Mesendoderm (in vitro differentiated cells): ENCODE measurements at regions not wholly inside any gene's neighbourhood (a gene's known extent, or its start where the extent isn't known, plus 50 kb on each side); places are given as distances from the start of the nearest gene placed in this dataset.

ENCODE experiments used
- DNase-seq: peaks from one replicate; pipeline ENCODE4 v3.0.0; 2013
- H2AK5ac ChIP-seq: 2 replicates; pipeline ENCODE4 v1.6.1; 2013; ENCODE audit warnings: low read length, inconsistent platforms
- H2BK120ac ChIP-seq: 2 replicates; pipeline ENCODE4 v1.6.1; 2013; ENCODE audit warnings: low read depth, mild to moderate bottlenecking, low read length, moderate library complexity, mixed read lengths
- H2BK15ac ChIP-seq: replicated peaks from 2 replicates; pipeline ENCODE4 v1.6.1; 2013; ENCODE audit warnings: low read depth, mild to moderate bottlenecking, moderate library complexity
- H2BK5ac ChIP-seq: 2 replicates; pipeline ENCODE4 v1.6.1; 2013; ENCODE audit warnings: low read length, inconsistent platforms
- H3K18ac ChIP-seq: 2 replicates; pipeline ENCODE4 v1.6.1; 2013; ENCODE audit warnings: mild to moderate bottlenecking, low read length, mixed read lengths
- H3K23ac ChIP-seq: one replicate; pipeline ENCODE4 v1.6.1; 2013; ENCODE audit warnings: low read length
- H3K27ac ChIP-seq: 2 replicates; pipeline ENCODE4 v1.5.1; 2013; ENCODE audit warnings: low read depth, mild to moderate bottlenecking, inconsistent platforms, low read length, moderate library complexity
- H3K27me3 ChIP-seq: 2 replicates; pipeline ENCODE4 v1.6.1; 2013; ENCODE audit warnings: low read length, control low read depth, mild to moderate bottlenecking, inconsistent platforms; ENCODE audit not compliant: insufficient read depth, poor library complexity
- H3K36me3 ChIP-seq: 2 replicates; pipeline ENCODE4 v1.6.1; 2013; ENCODE audit warnings: low read length, inconsistent platforms; ENCODE audit not compliant: control insufficient read depth, insufficient read depth
- H3K4ac ChIP-seq: one replicate; pipeline ENCODE4 v1.6.1; 2013; ENCODE audit warnings: low read depth, mild to moderate bottlenecking, low read length, moderate library complexity
- H3K4me1 ChIP-seq: 2 replicates; pipeline ENCODE4 v1.6.1; 2013; ENCODE audit warnings: low read depth, low read length, inconsistent platforms; ENCODE audit not compliant: control insufficient read depth
- H3K4me2 ChIP-seq: 2 replicates; pipeline ENCODE4 v1.6.1; 2013; ENCODE audit warnings: low read length
- H3K4me3 ChIP-seq: 2 replicates; pipeline ENCODE4 v1.5.1; 2013; ENCODE audit warnings: mild to moderate bottlenecking, low read length
- H3K56ac ChIP-seq: one replicate; pipeline ENCODE4 v1.6.1; 2013; ENCODE audit warnings: low read length
- H3K79me1 ChIP-seq: 2 replicates; pipeline ENCODE4 v1.6.1; 2013; ENCODE audit warnings: low read length, inconsistent platforms
- H3K79me2 ChIP-seq: 2 replicates; pipeline ENCODE4 v1.6.1; 2013; ENCODE audit warnings: mild to moderate bottlenecking, low read length; ENCODE audit not compliant: control insufficient read depth, insufficient read depth
- H3K9ac ChIP-seq: 2 replicates; pipeline ENCODE4 v1.6.1; 2013; ENCODE audit warnings: low read length, inconsistent platforms
- H4K5ac ChIP-seq: one replicate; pipeline ENCODE4 v1.6.1; 2013; ENCODE audit warnings: low read length
- H4K8ac ChIP-seq: one replicate; pipeline ENCODE4 v1.6.1; 2013; ENCODE audit warnings: low read depth, mild to moderate bottlenecking, control low read depth, low read length, moderate library complexity
- WGBS: extraction: QIAGEN DNeasy Blood & Tissue Kit; methylation state at CpG from one replicate; pipeline ENCODE4 v1.1.7; 2013; ENCODE audit warnings: low lambda C conversion rate, missing lambda C conversion rate; ENCODE audit not compliant: insufficient coverage; ENCODE audit errors: extremely low coverage; 5-methylcytosine and 5-hydroxymethylcytosine counted together

GRCh38 chr15:35596285-35596684 is 50.3 kb upstream of the DPH6 start:
- Histone ChIP-seq H2AK5ac (no peak overlapping the region), H3K79me1 (no peaks in the 10 kb centered on the region), H3K27me3 (no peaks in the 10 kb centered on the region), H3K9ac (no peak overlapping the region), H4K5ac (no peak overlapping the region), H3K4ac (no peak overlapping the region), H3K23ac (no peak overlapping the region), H3K18ac (no peak overlapping the region), H3K4me1 (no peaks in the 10 kb centered on the region), H3K27ac (no peak overlapping the region), H3K4me2 (no peak overlapping the region), H3K56ac (no peak overlapping the region), H4K8ac (no peak overlapping the region), H3K36me3 (no peaks in the 10 kb centered on the region), H2BK5ac (no peak overlapping the region), H3K79me2 (no peaks in the 10 kb centered on the region), H2BK120ac (no peak overlapping the region), H3K4me3 (no peak overlapping the region), H2BK15ac (no peak overlapping the region)
- DNase-seq, result no peak
- WGBS, result no CpG with 5 or more reads among the region's 1 CpG

DNA sequence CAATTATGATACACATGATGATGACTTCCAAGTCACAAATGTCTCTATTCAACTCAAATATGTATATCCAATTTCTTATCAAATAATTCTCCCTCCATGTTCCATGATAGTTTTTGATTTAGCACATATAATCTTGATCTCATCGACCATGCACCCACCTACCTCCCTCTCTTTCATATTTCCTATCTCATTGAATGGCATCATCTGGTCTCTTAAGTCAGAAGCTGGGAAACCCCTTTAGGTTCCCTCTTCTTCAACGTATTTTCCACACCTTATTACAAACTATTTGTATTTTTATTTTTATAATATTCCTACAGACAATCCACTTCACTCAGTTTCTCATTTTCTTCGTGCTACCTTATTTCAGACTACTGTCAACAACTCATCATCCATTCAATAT is 56.9 kb upstream of the DPH6 start:
- no peak overlapping the region for H3K23ac ChIP-seq
- no peak for DNase-seq
- no peaks in the 10 kb centered on the region for H3K79me1 ChIP-seq
- H2BK5ac ChIP-seq, result no peak overlapping the region
- H3K4ac ChIP-seq, result no peak overlapping the region
- no peak overlapping the region for H2AK5ac ChIP-seq
- H3K27me3 ChIP-seq, result no peaks in the 10 kb centered on the region
- no peak overlapping the region for H3K18ac ChIP-seq
- H3K79me2 ChIP-seq, result no peaks in the 10 kb centered on the region
- H3K36me3 ChIP-seq, result no peaks in the 10 kb centered on the region
- no peak overlapping the region for H3K4me3 ChIP-seq
- H3K9ac ChIP-seq, result no peak overlapping the region
- no peak overlapping the region for H2BK120ac ChIP-seq
- no peak overlapping the region for H3K56ac ChIP-seq
- no peak overlapping the region for H2BK15ac ChIP-seq
- H3K27ac ChIP-seq, result no peak overlapping the region
- no peaks in the 10 kb centered on the region for H3K4me1 ChIP-seq
- WGBS, result 100% methylated on average over 1 of the region's 3 CpGs
- no peak overlapping the region for H4K5ac ChIP-seq
- no peak overlapping the region for H3K4me2 ChIP-seq
- H4K8ac ChIP-seq, result no peak overlapping the region

GRCh38 chr15:35603301-35603700 is 57.3 kb upstream of the DPH6 start:
- Histone ChIP-seq H2BK15ac (no peak overlapping the region), H2BK5ac (no peak overlapping the region), H4K5ac (no peak overlapping the region), H3K4me2 (no peak overlapping the region), H3K36me3 (no peaks in the 10 kb centered on the region), H3K4me1 (no peaks in the 10 kb centered on the region), H3K27ac (no peak overlapping the region), H3K79me1 (no peaks in the 10 kb centered on the region), H3K56ac (no peak overlapping the region), H3K23ac (no peak overlapping the region), H3K18ac (no peak overlapping the region), H3K9ac (no peak overlapping the region), H2BK120ac (no peak overlapping the region), H3K79me2 (no peaks in the 10 kb centered on the region), H2AK5ac (no peak overlapping the region), H3K4ac (no peak overlapping the region), H3K4me3 (no peak overlapping the region), H4K8ac (no peak overlapping the region), H3K27me3 (no peaks in the 10 kb centered on the region)
- DNase-seq, result no peak
- WGBS, result no CpG with 5 or more reads among the region's 2 CpGs

DNA sequence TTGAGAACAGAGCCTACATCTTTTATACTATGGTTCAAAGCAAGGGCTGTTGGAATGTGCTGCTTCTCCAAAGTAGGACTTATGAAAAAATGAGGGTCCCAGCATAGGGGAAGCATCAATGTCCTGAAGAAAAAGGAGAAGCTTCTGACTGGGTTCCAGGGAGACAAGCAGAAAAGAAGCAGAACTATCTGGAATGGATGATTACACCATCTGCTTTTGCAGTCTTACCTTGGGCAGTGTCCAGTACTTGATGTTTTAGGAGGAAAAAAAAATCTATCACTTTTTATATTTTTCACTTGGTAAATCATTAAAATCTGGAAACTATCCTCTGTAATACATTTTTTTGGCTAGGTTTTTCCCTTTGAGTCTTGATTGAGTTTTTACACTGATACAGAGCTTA is 57.9 kb upstream of the DPH6 start:
- Histone ChIP-seq H3K79me2 (no peaks in the 10 kb centered on the region), H2BK120ac (no peak overlapping the region), H3K4me3 (no peak overlapping the region), H3K79me1 (no peaks in the 10 kb centered on the region), H3K36me3 (no peaks in the 10 kb centered on the region), H4K5ac (no peak overlapping the region), H2BK5ac (no peak overlapping the region), H3K4me1 (no peaks in the 10 kb centered on the region), H3K4me2 (no peak overlapping the region), H3K23ac (no peak overlapping the region), H3K27ac (no peak overlapping the region), H3K18ac (no peak overlapping the region), H2BK15ac (no peak overlapping the region), H2AK5ac (no peak overlapping the region), H3K56ac (no peak overlapping the region), H4K8ac (no peak overlapping the region), H3K9ac (no peak overlapping the region), H3K4ac (no peak overlapping the region), H3K27me3 (no peaks in the 10 kb centered on the region)
- no peak for DNase-seq

- Histone ChIP-seq H4K5ac (no peak overlapping the region), H3K27ac (no peak overlapping the region), H3K36me3 (no peaks in the 10 kb centered on the region), H3K27me3 (no peaks in the 10 kb centered on the region), H2BK15ac (no peak overlapping the region), H3K23ac (no peak overlapping the region), H3K18ac (no peak overlapping the region), H2BK5ac (no peak overlapping the region), H3K4me1 (no peaks in the 10 kb centered on the region), H3K79me1 (no peaks in the 10 kb centered on the region), H3K79me2 (no peaks in the 10 kb centered on the region), H3K9ac (no peak overlapping the region), H3K4me2 (no peak overlapping the region), H2AK5ac (no peak overlapping the region), H2BK120ac (no peak overlapping the region), H3K4me3 (no peak overlapping the region), H3K4ac (no peak overlapping the region), H3K56ac (no peak overlapping the region), H4K8ac (no peak overlapping the region)
- WGBS, result no CpG with 5 or more reads among the region's 2 CpGs
- no peak for DNase-seq
These were observed 59.9 kb upstream of the DPH6 start for GRCh38 chr15:35605764-35606449.

DNA sequence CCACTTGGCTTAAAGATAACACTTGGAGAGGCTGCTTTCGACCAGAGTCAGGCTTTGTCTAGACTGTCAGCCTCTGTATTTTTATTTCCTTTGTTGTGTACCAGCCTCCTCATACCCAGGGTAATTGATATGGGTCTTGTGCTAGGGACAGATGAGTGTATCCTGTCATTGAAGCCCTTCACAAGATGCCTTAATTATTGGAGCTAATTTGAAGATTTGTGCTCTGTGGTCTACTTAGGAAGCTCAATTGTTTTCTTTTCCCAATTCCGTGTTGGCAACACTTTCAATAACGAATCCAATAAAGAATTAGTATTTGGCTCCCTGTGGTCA is 60.5 kb upstream of the DPH6 start:
- Histone ChIP-seq H3K18ac (no peak overlapping the region), H3K4ac (no peak overlapping the region), H2BK5ac (no peak overlapping the region), H2BK120ac (no peak overlapping the region), H2AK5ac (no peak overlapping the region), H2BK15ac (no peak overlapping the region), H3K23ac (no peak overlapping the region), H4K5ac (no peak overlapping the region), H3K79me1 (no peaks in the 10 kb centered on the region), H3K56ac (no peak overlapping the region), H3K27ac (no peak overlapping the region), H3K4me3 (no peak overlapping the region), H3K4me2 (no peak overlapping the region), H3K79me2 (no peaks in the 10 kb centered on the region), H3K4me1 (no peaks in the 10 kb centered on the region), H3K27me3 (no peaks in the 10 kb centered on the region), H3K36me3 (no peaks in the 10 kb centered on the region), H4K8ac (no peak overlapping the region), H3K9ac (no peak overlapping the region)
- no CpG with 5 or more reads among the region's 3 CpGs for WGBS
- no peak for DNase-seq
